IPS DF 4.7 (cell line): ENCODE measurements at regions not wholly inside any gene's neighbourhood (a gene's known extent, or its start where the extent isn't known, plus 50 kb on each side); places are given as distances from the start of the nearest gene placed in this dataset.

ENCODE experiments used
- DNase-seq: peaks from one replicate; pipeline ENCODE4 v3.0.0-alpha.2; 2013; ENCODE audit warnings: low spot score; ENCODE audit errors: extremely low read depth

- DNase-seq = no peak
Measured at GRCh38 chr6:121811106-121811505, 375.7 kb downstream of the GJA1 start.

GRCh38 chr6:121816361-121816760 lies 380.9 kb downstream of the GJA1 start:
- no peak for DNase-seq

GRCh38 chr6:121816906-121817540 lies 381.6 kb downstream of the GJA1 start:
- no peak for DNase-seq

GRCh38 chr6:121823437-121823851 lies 388.0 kb downstream of the GJA1 start:
- peak; percentile 51 for DNase-seq

- DNase-seq = no peak
Measured at GRCh38 chr6:121826156-121826810, 390.8 kb downstream of the GJA1 start.

- DNase-seq = no peak
Measured at GRCh38 chr6:121828146-121828886, 392.9 kb downstream of the GJA1 start.

GRCh38 chr6:121830736-121831135 lies 395.3 kb downstream of the GJA1 start:
- DNase-seq = no peak

GRCh38 chr6:121835662-121836061 lies 400.2 kb downstream of the GJA1 start:
- DNase-seq = no peak

- no peak for DNase-seq
Measured at GRCh38 chr6:121837545-121838229, 402.2 kb downstream of the GJA1 start.

- no peak for DNase-seq
Measured at GRCh38 chr6:121838842-121839241, 403.4 kb downstream of the GJA1 start.

- no peak for DNase-seq
Measured at GRCh38 chr6:121839896-121840295, 404.4 kb downstream of the GJA1 start.

- no peak for DNase-seq
Measured at GRCh38 chr6:121844898-121845297, 409.5 kb downstream of the GJA1 start.

GRCh38 chr6:121847806-121848522 lies 412.5 kb downstream of the GJA1 start:
- no peak for DNase-seq

GRCh38 chr6:121848523-121849255 lies 413.2 kb downstream of the GJA1 start:
- DNase-seq = no peak

GRCh38 chr6:121849477-121849876 lies 414.0 kb downstream of the GJA1 start:
- DNase-seq = peak; percentile 87

GRCh38 chr6:121851056-121851455 lies 415.6 kb downstream of the GJA1 start:
- DNase-seq = peak; percentile 53

- DNase-seq = no peak
Measured at GRCh38 chr6:121853686-121854085, 418.2 kb downstream of the GJA1 start.

GRCh38 chr6:121855521-121855920 lies 420.1 kb downstream of the GJA1 start:
- DNase-seq = no peak

- no peak for DNase-seq
Measured at GRCh38 chr6:121856296-121856695, 420.9 kb downstream of the GJA1 start.

GRCh38 chr6:121857551-121857950 lies 422.1 kb downstream of the GJA1 start:
- no peak for DNase-seq

GRCh38 chr6:121858310-121858709 lies 422.9 kb downstream of the GJA1 start:
- no peak for DNase-seq
